NCI-H1930 (cell line): ENCODE measurements at regions not wholly inside any gene's neighbourhood (a gene's known extent, or its start where the extent isn't known, plus 50 kb on each side); places are given as distances from the start of the nearest gene placed in this dataset.
"Not testable (repeated sequence)": the region's sequence is repeated elsewhere in the genome, so short reads cannot be mapped to it uniquely, and the experiment has no call there.

Source experiments
- DNase-seq, 2 experiments: peaks; one replicate each; lab custom pipeline; 2025; lab: John Stamatoyannopoulos, UW

- no peak for DNase-seq
These were observed 172.6 kb downstream of the GOLGA6L6 start for GRCh38 chr15:20368974-20369373.

- no peak for DNase-seq
These were observed 174.5 kb downstream of the GOLGA6L6 start for GRCh38 chr15:20367093-20367492.

GRCh38 chr15:20363591-20363990 is 178.0 kb downstream of the GOLGA6L6 start:
- not testable (repeated sequence) for DNase-seq

GRCh38 chr15:20361091-20361490 is 180.5 kb downstream of the GOLGA6L6 start:
- DNase-seq: no peak

- no peak for DNase-seq
These were observed 182.7 kb downstream of the GOLGA6L6 start for GRCh38 chr15:20358779-20359414.

GRCh38 chr15:20358066-20358778 is 183.4 kb downstream of the GOLGA6L6 start:
- DNase-seq: no peak

- no peak for DNase-seq
These were observed 184.0 kb downstream of the GOLGA6L6 start for GRCh38 chr15:20357481-20358065.

GRCh38 chr15:20356911-20357480 is 184.6 kb downstream of the GOLGA6L6 start:
- DNase-seq: no peak

- DNase-seq: no peak
These were observed 185.1 kb downstream of the GOLGA6L6 start for GRCh38 chr15:20356444-20356910.

- no peak for DNase-seq
These were observed 186.2 kb downstream of the GOLGA6L6 start for GRCh38 chr15:20355256-20355868.

- DNase-seq: not testable (repeated sequence)
These were observed 186.7 kb downstream of the GOLGA6L6 start for GRCh38 chr15:20354884-20355223.

- no peak for DNase-seq
These were observed 187.4 kb downstream of the GOLGA6L6 start for GRCh38 chr15:20353966-20354883.

- DNase-seq: no peak
These were observed 189.1 kb downstream of the GOLGA6L6 start for GRCh38 chr15:20352241-20353200.

- DNase-seq: no peak
These were observed 190.1 kb downstream of the GOLGA6L6 start for GRCh38 chr15:20351448-20351971.

GRCh38 chr15:20349774-20350498 is 191.7 kb downstream of the GOLGA6L6 start:
- no peak for DNase-seq

GRCh38 chr15:20348900-20349773 is 192.5 kb downstream of the GOLGA6L6 start:
- DNase-seq: no peak

- no peak for DNase-seq
These were observed 193.2 kb downstream of the GOLGA6L6 start for GRCh38 chr15:20348291-20348899.
